NCI-H1930 (cell line): ENCODE measurements at regions not wholly inside any gene's neighbourhood (a gene's known extent, or its start where the extent isn't known, plus 50 kb on each side); places are given as distances from the start of the nearest gene placed in this dataset.

Experiments used
- DNase-seq, 2 experiments: peaks; one replicate each; lab custom pipeline; 2025; lab: John Stamatoyannopoulos, UW

DNA sequence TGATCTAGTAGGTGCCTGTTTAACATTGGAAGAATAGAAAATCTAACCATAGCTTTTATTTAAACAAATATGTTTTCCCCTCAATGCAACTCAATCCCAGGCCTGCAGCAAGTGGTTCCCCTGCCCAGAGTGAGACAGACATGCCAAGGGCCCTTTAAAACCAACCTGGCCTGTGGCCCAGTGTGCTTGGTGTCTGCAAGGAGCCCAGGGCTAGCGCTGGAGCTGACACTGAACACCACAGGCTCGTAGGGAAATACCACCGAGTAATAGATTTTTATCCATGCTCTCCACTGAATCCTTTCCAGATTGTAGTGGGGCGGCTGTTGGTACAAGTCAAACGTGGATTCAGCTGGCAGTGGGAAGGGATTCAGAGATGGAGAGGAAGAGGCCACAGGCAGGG is 95.6 kb upstream of the NRXN3 start:
- no peak for DNase-seq

DNA sequence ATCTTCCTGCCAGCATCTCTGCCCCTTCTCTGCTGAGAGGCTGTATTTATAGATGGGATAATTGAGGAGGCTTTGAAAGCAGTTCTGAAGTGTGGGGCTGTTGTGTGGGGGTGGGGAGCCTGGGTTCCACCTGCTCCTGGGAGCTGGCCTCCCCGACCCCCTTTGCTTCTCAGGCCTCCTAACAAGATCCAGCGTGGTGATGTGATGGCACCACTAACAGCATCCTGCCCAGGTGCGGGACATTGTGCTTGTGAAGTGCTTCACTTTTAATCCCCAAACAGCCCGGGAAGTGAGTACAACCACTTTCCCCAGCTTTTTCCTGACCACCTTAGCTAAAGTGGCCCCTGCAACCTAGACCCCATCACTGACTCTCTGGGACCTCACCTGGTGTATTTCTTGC is 95.1 kb upstream of the NRXN3 start:
- DNase-seq: no peak

DNA sequence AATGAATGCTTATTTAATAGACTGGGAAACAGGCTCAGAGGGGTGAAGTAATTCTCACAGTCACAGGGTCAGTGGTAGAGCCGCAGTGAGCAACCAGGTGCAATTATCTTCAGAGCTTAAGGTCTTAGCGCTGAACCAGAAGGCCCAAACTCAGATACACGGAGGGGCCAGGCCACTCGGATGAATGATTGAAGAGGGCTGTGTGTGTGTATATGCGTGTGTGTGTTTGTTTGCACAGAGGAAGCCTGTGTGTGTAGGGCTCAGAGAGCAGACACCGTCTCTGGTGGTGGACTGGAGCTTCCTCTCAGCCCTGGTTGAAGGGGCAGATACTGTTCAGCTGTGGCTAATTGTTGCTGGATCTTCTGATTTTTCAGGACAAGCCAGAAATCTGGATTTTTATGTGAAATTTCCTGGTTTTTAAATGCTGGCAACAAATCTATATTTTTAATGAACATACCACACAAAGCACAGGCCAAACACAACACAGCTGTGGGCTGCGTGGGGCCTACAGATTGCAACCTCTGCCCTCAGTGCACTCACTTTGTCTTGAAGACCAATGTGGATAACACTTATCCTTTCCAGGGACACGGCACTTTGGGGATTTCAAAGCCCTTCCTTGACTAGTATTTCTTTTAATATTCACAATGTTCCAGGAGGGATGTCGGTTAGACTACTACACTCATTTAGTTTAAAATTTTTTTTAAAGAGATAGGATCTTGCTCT is 94.5 kb upstream of the NRXN3 start:
- DNase-seq: no peak

DNA sequence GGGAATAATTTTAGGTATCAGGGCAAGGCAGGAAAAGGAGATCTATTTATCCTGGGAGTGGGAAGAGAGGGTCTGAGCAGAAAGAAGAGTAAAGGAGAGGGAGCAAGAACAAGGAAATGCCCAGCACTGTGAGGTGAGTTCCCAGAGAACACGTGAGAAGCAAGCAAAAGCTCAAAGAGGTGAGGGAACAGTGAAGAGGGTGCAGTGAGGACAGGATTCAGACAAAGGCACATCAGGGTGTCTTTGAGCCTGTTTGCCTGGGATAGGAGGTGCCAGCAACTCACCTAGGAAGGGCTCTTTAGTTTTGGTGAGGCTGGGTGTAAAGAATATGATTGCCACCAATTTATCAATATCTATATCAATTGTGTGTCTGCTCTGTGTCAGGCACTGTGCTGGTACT is 88.9 kb upstream of the NRXN3 start:
- no peak for DNase-seq

DNA sequence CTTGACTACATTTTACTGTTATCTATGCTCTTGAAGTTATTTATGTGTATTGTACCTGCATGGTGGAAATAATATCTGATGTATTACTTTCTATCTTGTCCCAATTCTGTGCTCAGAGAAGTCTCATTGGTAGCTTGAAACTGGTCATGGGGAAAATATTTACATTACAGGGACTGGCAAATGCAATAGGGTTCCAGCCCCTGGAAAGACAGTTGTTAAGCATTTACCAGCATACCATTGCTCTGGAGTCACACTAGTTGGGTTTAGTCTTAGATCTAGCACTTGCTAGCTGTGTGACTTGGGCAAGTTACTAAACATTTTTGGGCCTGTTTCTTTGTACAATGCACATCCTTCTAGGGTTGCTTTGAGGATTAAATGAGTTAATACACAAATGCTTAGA is 86.3 kb upstream of the NRXN3 start:
- no peak for DNase-seq

DNA sequence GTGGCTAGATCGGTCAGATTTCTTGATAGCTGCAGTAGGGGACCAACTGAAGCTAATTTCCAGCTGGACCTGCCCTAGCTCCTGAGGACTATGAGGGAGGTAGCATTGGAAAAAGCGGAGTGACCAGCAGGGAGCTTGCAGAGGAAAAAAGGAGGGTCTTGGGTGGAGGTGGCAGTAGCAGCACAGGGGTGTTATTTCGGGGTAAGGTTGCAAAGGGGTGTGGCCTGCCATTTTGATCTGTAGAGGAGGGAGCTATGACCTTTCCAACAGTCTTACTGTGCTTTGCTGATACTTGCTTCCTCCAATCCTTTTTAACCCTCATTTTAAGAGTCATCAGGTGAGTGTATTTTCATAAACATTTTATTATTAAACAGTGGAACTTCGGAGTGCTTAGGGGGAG is 83.8 kb upstream of the NRXN3 start:
- no peak for DNase-seq

DNA sequence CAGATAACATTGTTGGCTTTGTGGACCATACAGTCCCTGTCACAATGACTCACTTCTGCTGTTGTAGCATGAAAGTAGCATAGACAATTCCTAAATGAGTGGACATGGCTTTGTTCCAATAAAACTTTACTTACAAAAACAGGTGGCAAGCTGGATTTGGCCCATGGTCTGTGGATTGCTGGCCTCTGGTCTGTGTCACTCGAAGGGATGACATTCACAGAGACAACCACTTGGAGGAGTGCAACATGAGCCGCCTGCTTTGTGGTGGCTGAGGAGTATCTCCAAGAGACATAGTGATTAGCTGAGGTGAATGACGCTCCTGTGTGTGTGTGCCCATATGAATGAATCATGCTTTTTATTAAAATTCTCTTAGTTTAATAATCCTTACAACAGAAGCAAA is 81.3 kb upstream of the NRXN3 start:
- DNase-seq: no peak

DNA sequence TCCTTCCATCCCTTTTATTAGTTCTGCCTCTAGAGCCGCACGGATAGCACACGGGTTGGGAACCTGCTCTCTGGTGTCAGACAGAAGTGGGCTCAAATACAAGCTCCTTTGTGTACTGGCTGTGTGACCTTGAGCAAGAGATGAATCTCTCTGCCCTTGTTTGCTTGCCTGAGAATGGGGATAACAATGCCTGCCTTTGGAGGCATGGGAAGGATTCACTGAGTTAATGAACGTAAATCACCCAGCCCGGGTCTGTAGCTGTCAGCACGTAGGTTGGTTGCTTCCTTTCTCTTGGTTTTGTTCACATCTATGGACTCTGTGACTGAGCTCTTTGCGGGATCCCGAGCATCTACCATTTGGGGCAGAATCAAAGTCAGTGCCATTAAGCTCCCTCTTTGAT is 79.3 kb upstream of the NRXN3 start:
- DNase-seq: no peak

DNA sequence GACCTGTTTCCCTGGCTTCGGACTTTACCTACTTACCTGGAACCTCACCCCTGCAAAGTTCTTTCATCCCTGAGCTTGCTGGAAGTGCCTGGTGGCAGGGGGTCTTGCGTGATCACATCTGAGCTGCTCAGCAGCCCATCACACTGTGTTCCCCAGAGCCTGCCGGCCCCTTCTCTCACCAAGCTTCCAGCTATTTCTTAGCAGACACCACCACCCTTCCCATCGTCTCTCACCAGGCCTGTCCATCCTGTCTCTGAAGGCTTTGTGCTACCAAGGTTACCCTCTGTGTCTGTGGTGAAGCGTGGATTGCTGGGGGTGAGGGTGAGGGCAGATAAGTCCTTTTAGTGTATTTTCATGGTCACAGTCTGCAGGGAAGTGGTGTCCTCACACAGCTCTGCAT is 78.8 kb upstream of the NRXN3 start:
- no peak for DNase-seq

DNA sequence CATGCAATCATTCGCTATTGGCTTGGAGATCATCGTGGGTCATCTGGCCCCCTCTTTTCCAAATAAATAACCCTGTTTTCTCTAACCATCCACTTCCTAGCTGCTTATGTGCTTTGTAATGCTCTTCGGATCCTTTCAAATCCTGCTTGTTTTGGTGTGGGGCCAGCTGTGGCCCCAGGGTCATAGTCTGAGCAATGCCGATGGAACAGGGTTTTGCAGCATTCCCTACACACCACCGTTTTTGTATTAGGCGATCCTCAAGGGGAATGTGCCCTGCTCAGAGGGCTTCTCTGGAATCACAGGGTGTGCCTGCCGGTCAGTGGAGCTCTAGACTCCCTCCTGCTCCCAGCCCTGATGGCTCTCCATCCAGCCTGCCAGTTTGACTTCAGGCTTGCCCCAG is 78.1 kb upstream of the NRXN3 start:
- DNase-seq: no peak

DNA sequence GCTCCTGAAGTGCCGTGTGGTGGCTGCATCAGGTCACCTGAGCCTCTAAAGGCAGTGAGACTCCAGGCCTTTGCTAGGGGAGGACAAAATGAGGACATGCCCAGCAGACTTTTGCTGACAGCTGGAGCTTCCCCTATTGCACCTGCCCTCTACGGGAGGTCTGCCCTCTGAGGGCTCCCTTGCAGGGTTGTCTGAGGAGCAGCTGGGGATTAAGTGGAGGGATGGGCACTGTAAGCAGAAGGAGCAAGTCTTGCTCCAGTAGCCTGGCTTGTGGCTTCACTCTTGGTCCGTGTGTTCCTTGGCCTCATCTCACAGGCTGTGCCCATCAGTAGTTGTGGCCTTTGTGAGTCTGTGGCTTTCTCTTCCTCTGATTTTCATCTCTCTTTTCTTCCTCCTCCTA is 66.9 kb upstream of the NRXN3 start:
- no peak for DNase-seq

DNA sequence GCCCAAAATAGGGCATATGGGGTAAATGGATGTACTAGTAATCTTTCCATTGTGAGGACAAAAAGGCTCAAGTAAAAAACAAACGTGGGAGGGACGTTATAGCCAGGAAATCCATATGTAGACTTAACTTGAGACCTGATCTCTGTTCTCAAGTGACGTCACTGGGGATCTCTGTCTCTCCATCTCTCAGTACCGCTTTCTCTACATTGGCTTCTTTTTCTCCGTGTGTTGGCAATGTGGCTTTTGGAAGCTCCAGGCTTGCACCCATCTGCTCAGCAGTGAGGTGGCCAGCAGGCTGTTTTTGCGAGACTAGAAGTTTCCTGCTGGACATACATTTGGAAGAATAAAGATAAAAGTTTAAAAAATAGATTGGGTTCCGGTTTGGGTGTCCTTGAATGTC is 66.0 kb upstream of the NRXN3 start:
- no peak for DNase-seq

DNA sequence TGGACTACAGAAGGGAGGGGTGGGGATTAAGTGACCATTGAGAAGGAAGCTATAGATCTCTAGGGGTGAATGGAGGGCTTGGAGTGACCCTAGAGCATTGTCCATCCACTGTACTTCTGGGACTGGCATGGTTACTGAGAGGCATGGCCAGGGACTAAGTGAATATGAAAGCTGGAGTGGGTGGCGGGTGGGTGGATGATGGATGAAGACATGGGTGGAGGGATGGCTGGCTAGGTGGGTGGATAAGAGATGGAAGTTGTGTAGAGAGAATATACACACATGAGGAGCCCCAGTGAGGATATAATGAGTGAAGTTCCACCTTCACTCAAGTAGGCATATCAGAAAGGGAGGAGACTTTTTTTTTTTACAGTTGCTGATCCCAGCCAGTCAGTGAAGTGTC is 65.5 kb upstream of the NRXN3 start:
- DNase-seq: no peak

DNA sequence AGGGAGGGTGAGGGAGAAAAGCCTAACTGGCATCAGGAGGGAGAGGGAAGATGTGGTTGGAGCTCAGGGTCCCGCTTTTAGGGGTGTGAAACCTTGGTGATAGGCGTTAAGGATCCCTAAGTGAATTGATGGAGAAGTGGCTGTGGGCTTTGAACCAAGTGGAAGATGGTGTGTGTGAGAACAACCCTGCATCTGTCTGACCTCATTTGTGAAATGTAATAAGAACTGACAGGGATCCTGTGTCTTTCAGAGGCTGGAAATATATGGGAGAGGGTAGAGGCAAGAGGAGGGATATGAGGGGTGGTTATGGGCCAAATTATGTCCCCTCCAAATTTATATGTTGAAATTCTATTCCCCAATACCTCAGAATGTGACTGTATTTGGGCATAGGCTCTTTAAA is 63.8 kb upstream of the NRXN3 start:
- no peak for DNase-seq

DNA sequence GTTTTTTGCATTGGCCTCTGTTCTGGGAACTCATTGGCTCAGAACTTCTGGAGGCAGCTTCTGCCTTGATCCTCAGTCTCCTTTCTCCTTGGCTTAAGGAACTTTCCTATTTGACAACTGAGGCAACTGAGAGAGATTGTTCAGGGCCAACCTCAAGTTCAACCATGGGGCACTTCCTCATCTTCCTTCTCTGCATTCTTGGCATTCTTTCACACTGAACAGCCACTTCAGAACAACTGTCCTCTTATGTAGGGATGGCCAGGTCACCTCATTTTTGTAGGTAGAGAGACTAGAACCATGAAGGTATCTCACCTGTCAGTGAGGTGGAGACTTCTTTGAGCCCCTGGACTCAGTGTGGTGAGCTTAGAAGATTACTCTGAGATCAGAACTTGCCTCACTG is 63.0 kb upstream of the NRXN3 start:
- DNase-seq: no peak

DNA sequence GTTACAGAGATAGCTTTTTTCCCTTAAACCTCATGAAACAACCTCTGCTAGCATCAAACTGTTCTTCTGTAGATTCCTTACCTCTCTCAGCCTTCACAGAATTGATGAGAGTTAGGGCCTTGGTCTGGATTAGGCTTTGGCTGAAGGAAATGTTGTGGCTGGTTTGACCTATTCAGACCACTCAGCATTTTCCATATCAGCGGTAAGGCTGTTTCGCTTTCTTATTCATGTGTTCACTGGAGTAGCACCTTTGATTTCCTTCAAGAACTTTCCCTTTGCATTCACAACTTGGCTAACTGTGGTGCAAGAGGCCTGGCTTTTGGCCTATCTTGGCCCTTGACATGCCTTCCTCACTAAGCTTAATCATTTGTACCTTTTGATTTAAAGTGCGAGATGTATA is 50.7 kb upstream of the NRXN3 start:
- DNase-seq: no peak
